K562 (cell line): ENCODE measurements at regions not wholly inside any gene's neighbourhood (a gene's known extent, or its start where the extent isn't known, plus 50 kb on each side); places are given as distances from the start of the nearest gene placed in this dataset.

Source experiments
- ATAC-seq: fragments of 200-7000 bp; cut with Tn5 transposase; 3 replicates; pipeline ENCODE4 v1.9.1; 2020; ENCODE audit warnings: moderate library complexity
- BruUV-seq: library from RNA; stranded (reverse); fragments of 400-500 nt; replicated peaks from 2 replicates; lab custom pipeline; 2021; lab: Mats Ljungman, UMichigan
- CTCF ChIA-PET: fragments of 300-600 bp; formaldehyde crosslinking; extraction: SDS; loops from one replicate; lab custom pipeline; 2021; ENCODE audit warnings: low intra/inter-chr PET ratio; lab: Yijun Ruan, JAX
- POLR2A ChIA-PET: fragments of 300-600, 350-650 bp; sonication (Branson Sonifier 250); formaldehyde crosslinking; extraction: SDS; loops from one replicate; lab custom pipeline; 2021; ENCODE audit warnings: antibody characterized with exemption, inconsistent platforms; lab: Yijun Ruan, JAX
- DNase-seq, 4 experiments: peaks; one replicate each; pipeline versions ENCODE4 v3.0.0 to v3.0.0-alpha.2; 2011 to 2018; ENCODE audit warnings: low spot score in 3 of 4, mixed read lengths in 3 of 4; ENCODE audit errors: extremely low read depth in 1 of 4
- FAIRE-seq: peaks from 2 replicates; lab custom pipeline; 2011; peaks lifted over from hg19 to GRCh38; lab: Jason Lieb, UNC
- H2AFZ ChIP-seq: 2 replicates; pipeline ENCODE4 v1.6.0; 2011; ENCODE audit warnings: low read depth, low read length, control low read depth, inconsistent platforms
- H3K27ac ChIP-seq: fragments of 200-600 bp; 3 replicates; pipeline ENCODE4 v1.8.0; 2011; ENCODE audit warnings: low read depth, mild to moderate bottlenecking, control low read depth, inconsistent platforms, low read length, moderate library complexity, mixed read lengths; ENCODE audit errors: extremely low read depth
- H3K27me3 ChIP-seq, 2 experiments: fragments of 300-600 bp in 1 of 2; 2 replicates in 1 of 2; 3 replicates in 1 of 2; pipeline versions ENCODE4 v1.6.0 to v1.8.0; 2011; ENCODE audit warnings: inconsistent platforms in 2 of 2, low read length in 2 of 2, mild to moderate bottlenecking in 1 of 2, mixed read lengths in 1 of 2, moderate library complexity in 1 of 2; ENCODE audit not compliant: control insufficient read depth in 2 of 2, insufficient read depth in 2 of 2
- H3K36me3 ChIP-seq: fragments of 300-600 bp; 3 replicates; pipeline ENCODE4 v1.8.0; 2011; ENCODE audit warnings: mild to moderate bottlenecking, low read length, inconsistent platforms; ENCODE audit not compliant: control insufficient read depth, insufficient read depth
- H3K4me1 ChIP-seq, 2 experiments: fragments of 200-600 bp in 1 of 2; replicated peaks in 1 of 2; 2 replicates in 1 of 2; 3 replicates in 1 of 2; pipeline versions ENCODE4 v1.5.1 to v1.8.0; 2011; ENCODE audit warnings: inconsistent platforms in 2 of 2, low read length in 2 of 2, mild to moderate bottlenecking in 1 of 2, mixed read lengths in 1 of 2, moderate library complexity in 1 of 2; ENCODE audit not compliant: control insufficient read depth in 2 of 2, insufficient read depth in 2 of 2
- H3K4me2 ChIP-seq: 2 replicates; pipeline ENCODE4 v1.6.1; 2011; ENCODE audit warnings: low read length, control low read depth, inconsistent platforms, mixed read lengths; ENCODE audit not compliant: insufficient read depth
- H3K4me3 ChIP-seq: fragments of 200-600 bp; sonication (generic), shearing (Covaris generic); 2 replicates; pipeline ENCODE4 v1.5.1; 2016; ENCODE audit warnings: control low read depth, inconsistent platforms
- H3K79me2 ChIP-seq: fragments of 200-600 bp; 3 replicates; pipeline ENCODE4 v1.8.0; 2011; ENCODE audit warnings: low read length, inconsistent platforms; ENCODE audit not compliant: control insufficient read depth, insufficient read depth
- H3K9ac ChIP-seq, 2 experiments: 2 replicates each; pipeline versions ENCODE4 v1.6.0 to v1.6.1; 2011; ENCODE audit warnings: low read depth in 2 of 2, low read length in 2 of 2, control low read depth in 1 of 2, inconsistent platforms in 1 of 2, mild to moderate bottlenecking in 1 of 2, mixed read lengths in 1 of 2; ENCODE audit not compliant: insufficient read depth in 1 of 2
- H3K9me1 ChIP-seq: one replicate; pipeline ENCODE4 v1.6.0; 2011; ENCODE audit warnings: inconsistent platforms, mild to moderate bottlenecking, low read length, moderate library complexity; ENCODE audit not compliant: control insufficient read depth, insufficient read depth
- H3K9me3 ChIP-seq: replicated peaks from 2 replicates; pipeline ENCODE4 v1.5.1; 2011; ENCODE audit warnings: low read depth, low read length, inconsistent platforms; ENCODE audit not compliant: control insufficient read depth, insufficient read depth
- H4K20me1 ChIP-seq: replicated peaks from 2 replicates; pipeline ENCODE4 v1.6.1; 2011; ENCODE audit warnings: low read length, inconsistent platforms, mixed read lengths; ENCODE audit not compliant: control insufficient read depth, insufficient read depth
- BMI1 ChIP-seq: fragments of 150-350 bp; IDR thresholded peaks from 2 replicates; pipeline ENCODE4 v1.6.1; 2014; ENCODE audit warnings: low read length
- CC2D1A ChIP-seq: fragments of 450-650 bp; IDR thresholded peaks from 2 replicates; pipeline ENCODE4 v1.6.1; 2017; ENCODE audit warnings: mild to moderate bottlenecking
- HMG20A ChIP-seq: fragments of 450-650 bp; formaldehyde crosslinking; conservative IDR thresholded peaks from 2 replicates; pipeline ENCODE4 v1.4.0; 2020; ENCODE audit warnings: mild to moderate bottlenecking, mixed read lengths
- SMARCA5 ChIP-seq: fragments of 450-650 bp; IDR thresholded peaks from 2 replicates; pipeline ENCODE4 v1.6.1; 2016
- SREBF1 ChIP-seq: fragments of 150-350 bp; IDR thresholded peaks from 2 replicates; pipeline ENCODE4 v1.6.1; 2014; ENCODE audit warnings: antibody characterized with exemption, low read depth, low read length, borderline replicate concordance
- ZNF282 ChIP-seq: sonication (generic); formaldehyde crosslinking; IDR thresholded peaks from 2 replicates; pipeline ENCODE4 v1.8.1; 2023; ENCODE audit warnings: missing genetic modification reagents
- ZNF444 ChIP-seq: fragments of 250-450 bp; sonication (Bioruptor Pico); IDR thresholded peaks from 2 replicates; pipeline ENCODE4 v1.4.0; 2020; ENCODE audit warnings: mild to moderate bottlenecking, moderate library complexity
- ZNF75A ChIP-seq: fragments of 450-650 bp; formaldehyde crosslinking; IDR thresholded peaks from 2 replicates; pipeline ENCODE4 v1.4.0; 2020; ENCODE audit warnings: mild to moderate bottlenecking
- WGBS: fragments of 100-300 bp; shearing (Covaris generic); methylation state at CpG from one replicate; pipeline ENCODE4 v1.1.6; 2016; ENCODE audit warnings: low coverage, mixed read lengths; ENCODE audit not compliant: insufficient coverage; ENCODE audit errors: missing lambda C conversion rate; 5-methylcytosine and 5-hydroxymethylcytosine counted together
- in situ Hi-C: fragments of 300-500 bp; cut with MboI; formaldehyde crosslinking; loops from 4 replicates; pipeline ENCODE4 v1.15.0; 2018; ENCODE audit warnings: inconsistent platforms, mixed read lengths
- intact Hi-C: fragments of 100-400 bp; cut with micrococcal nuclease; formaldehyde crosslinking; loops from 2 replicates; pipeline ENCODE4 v1.14.2; 2022
- TF ChIP-seq, protein P1 (sequence below): fragments of 450-650 bp; IDR thresholded peaks from 2 replicates; pipeline ENCODE4 v1.6.1; 2017; ENCODE audit warnings: mild to moderate bottlenecking, moderate library complexity
- TF ChIP-seq, protein P2 (sequence below): fragments of 450-650 bp; formaldehyde crosslinking; IDR thresholded peaks from 2 replicates; pipeline ENCODE4 v1.4.0; 2020; ENCODE audit warnings: mild to moderate bottlenecking, mixed read lengths

DNA sequence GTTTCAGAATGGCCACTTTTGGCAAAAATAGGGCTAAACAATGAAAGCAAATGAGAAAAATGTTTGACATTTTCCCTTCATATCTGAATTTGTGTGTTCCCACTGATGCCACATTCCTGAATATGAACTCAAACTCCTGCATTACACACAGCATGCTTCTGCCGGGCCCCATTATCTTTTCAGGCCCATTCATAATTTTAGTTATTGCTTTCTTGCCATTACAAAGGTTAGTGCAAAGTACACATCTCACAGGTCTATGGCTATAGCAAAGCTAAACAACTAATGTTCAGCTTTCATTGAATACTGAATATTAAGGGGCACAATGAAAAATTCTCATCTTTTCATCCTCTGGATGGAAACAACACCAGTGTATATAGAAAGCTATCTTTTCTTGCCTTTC is 568.9 kb upstream of the ZNF608 start:
- no peaks in the 10 kb centered on the region for H3K36me3 ChIP-seq
- H3K4me3 ChIP-seq = no peak overlapping the region
- H3K4me1 ChIP-seq = no peaks in the 10 kb centered on the region
- H2AFZ ChIP-seq = no peak overlapping the region
- intact Hi-C loops = no loop called here
- no peaks in the 10 kb centered on the region for H4K20me1 ChIP-seq
- no peak overlapping the region for H3K9ac ChIP-seq
- FAIRE-seq (no peak), ATAC-seq (no peak), DNase-seq (no peak)
- TF ChIP-seq SMARCA5 = no peak
- no TSS peak for BruUV-seq
- ChIA-PET CTCF (no interaction called here), POLR2A (no interaction called here)
- no peaks in the 10 kb centered on the region for H3K27me3 ChIP-seq
- in situ Hi-C loops = no loop called here
- H3K27ac ChIP-seq = no peak overlapping the region
- 0% methylated on average over 1 of the region's 1 CpG for WGBS
- H3K79me2 ChIP-seq = no peaks in the 10 kb centered on the region
- no peaks in the 10 kb centered on the region for H3K9me3 ChIP-seq
- H3K9me1 ChIP-seq = no peaks in the 10 kb centered on the region
- H3K4me2 ChIP-seq = no peak overlapping the region

DNA sequence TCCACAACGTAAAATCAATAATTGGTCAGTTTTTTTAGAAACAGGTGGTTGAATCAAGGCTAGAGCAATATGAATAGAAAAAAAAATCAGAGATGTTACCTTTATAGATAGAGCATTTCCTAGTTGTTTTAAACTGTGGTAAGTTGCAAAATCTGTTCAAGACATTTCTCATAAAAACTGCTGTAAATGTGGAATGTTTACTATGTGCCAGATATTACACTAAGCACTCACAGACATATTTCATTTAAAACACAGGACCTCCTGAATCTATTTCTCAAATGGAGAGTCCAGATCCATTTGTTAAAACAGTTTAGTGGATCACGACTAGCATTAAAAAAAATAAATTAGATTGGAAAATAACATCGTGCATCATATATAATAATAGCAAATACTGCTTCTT is 570.0 kb upstream of the ZNF608 start:
- 0% methylated on average over 3 of the region's 3 CpGs for WGBS
- Histone ChIP-seq H3K4me3 (no peak overlapping the region), H3K27me3 (no peaks in the 10 kb centered on the region), H4K20me1 (no peaks in the 10 kb centered on the region), H3K9me3 (no peaks in the 10 kb centered on the region), H3K9ac (no peak overlapping the region), H3K36me3 (no peaks in the 10 kb centered on the region), H3K4me2 (no peak overlapping the region), H3K27ac (no peak overlapping the region), H3K9me1 (no peaks in the 10 kb centered on the region), H3K79me2 (no peaks in the 10 kb centered on the region), H3K4me1 (no peaks in the 10 kb centered on the region), H2AFZ (no peak overlapping the region)
- intact Hi-C loops = no loop called here
- DNase-seq (no peak), FAIRE-seq (no peak), ATAC-seq (no peak)
- ChIA-PET POLR2A (no interaction called here), CTCF (no interaction called here)
- no peak for TF ChIP-seq SREBF1
- TF ChIP-seq, protein P1, sequence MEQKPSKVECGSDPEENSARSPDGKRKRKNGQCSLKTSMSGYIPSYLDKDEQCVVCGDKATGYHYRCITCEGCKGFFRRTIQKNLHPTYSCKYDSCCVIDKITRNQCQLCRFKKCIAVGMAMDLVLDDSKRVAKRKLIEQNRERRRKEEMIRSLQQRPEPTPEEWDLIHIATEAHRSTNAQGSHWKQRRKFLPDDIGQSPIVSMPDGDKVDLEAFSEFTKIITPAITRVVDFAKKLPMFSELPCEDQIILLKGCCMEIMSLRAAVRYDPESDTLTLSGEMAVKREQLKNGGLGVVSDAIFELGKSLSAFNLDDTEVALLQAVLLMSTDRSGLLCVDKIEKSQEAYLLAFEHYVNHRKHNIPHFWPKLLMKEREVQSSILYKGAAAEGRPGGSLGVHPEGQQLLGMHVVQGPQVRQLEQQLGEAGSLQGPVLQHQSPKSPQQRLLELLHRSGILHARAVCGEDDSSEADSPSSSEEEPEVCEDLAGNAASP = no peak
- TF ChIP-seq HMG20A (CRISPR knock-in tag) = no peak
- no peak for TF ChIP-seq CC2D1A
- no peak for TF ChIP-seq ZNF282 (CRISPR knock-in tag)
- no peak for TF ChIP-seq ZNF444 (CRISPR knock-in tag)
- TF ChIP-seq, protein P2, sequence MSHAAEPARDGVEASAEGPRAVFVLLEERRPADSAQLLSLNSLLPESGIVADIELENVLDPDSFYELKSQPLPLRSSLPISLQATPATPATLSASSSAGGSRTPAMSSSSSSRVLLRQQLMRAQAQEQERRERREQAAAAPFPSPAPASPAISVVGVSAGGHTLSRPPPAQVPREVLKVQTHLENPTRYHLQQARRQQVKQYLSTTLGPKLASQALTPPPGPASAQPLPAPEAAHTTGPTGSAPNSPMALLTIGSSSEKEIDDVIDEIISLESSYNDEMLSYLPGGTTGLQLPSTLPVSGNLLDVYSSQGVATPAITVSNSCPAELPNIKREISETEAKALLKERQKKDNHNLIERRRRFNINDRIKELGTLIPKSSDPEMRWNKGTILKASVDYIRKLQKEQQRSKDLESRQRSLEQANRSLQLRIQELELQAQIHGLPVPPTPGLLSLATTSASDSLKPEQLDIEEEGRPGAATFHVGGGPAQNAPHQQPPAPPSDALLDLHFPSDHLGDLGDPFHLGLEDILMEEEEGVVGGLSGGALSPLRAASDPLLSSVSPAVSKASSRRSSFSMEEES = no peak
- no peak for TF ChIP-seq ZNF75A (CRISPR knock-in tag)
- no peak for TF ChIP-seq BMI1
- BruUV-seq = no TSS peak
- in situ Hi-C loops = no loop called here
